ENCODE measurements at regions not wholly inside any gene's neighbourhood (a gene's known extent, or its start where the extent isn't known, plus 50 kb on each side); places are given as distances from the start of the nearest gene placed in this dataset.
"Not testable (repeated sequence)": the region's sequence is repeated elsewhere in the genome, so short reads cannot be mapped to it uniquely, and the experiment has no call there.

GRCh38 chr13:93023929-93024328, 202.7 kb upstream of the GPC6 start:
- no peak for DNase-seq

- DNase-seq = no peak
Observed at GRCh38 chr13:93025984-93026383, 200.6 kb upstream of the GPC6 start.

GRCh38 chr13:93029536-93029935, 197.1 kb upstream of the GPC6 start:
- DNase-seq = no peak

- no peak for DNase-seq
Observed at GRCh38 chr13:93036380-93036779, 190.2 kb upstream of the GPC6 start.

- DNase-seq = no peak
Observed at GRCh38 chr13:93037780-93038179, 188.8 kb upstream of the GPC6 start.

GRCh38 chr13:93038187-93038586, 188.4 kb upstream of the GPC6 start:
- DNase-seq = no peak

GRCh38 chr13:93039131-93039530, 187.5 kb upstream of the GPC6 start:
- DNase-seq = no peak

- not testable (repeated sequence) for DNase-seq
Observed at GRCh38 chr13:93041566-93041965, 185.0 kb upstream of the GPC6 start.

- no peak for DNase-seq
Observed at GRCh38 chr13:93045836-93046235, 180.8 kb upstream of the GPC6 start.

- no peak for DNase-seq
Observed at GRCh38 chr13:93055233-93055632, 171.4 kb upstream of the GPC6 start.

- DNase-seq = no peak
Observed at GRCh38 chr13:93058301-93058700, 168.3 kb upstream of the GPC6 start.

GRCh38 chr13:93060144-93060543, 166.5 kb upstream of the GPC6 start:
- DNase-seq = no peak

- no peak for DNase-seq
Observed at GRCh38 chr13:93066187-93066586, 160.4 kb upstream of the GPC6 start.

GRCh38 chr13:93079294-93079693, 147.3 kb upstream of the GPC6 start:
- peak; percentile 5 for DNase-seq

GRCh38 chr13:93080166-93080565, 146.4 kb upstream of the GPC6 start:
- no peak for DNase-seq

GRCh38 chr13:93080587-93080986, 146.0 kb upstream of the GPC6 start:
- peak; percentile 57 for DNase-seq

- no peak for DNase-seq
Observed at GRCh38 chr13:93086329-93086728, 140.3 kb upstream of the GPC6 start.

- no peak for DNase-seq
Observed at GRCh38 chr13:93098972-93099371, 127.6 kb upstream of the GPC6 start.

- DNase-seq = no peak
Observed at GRCh38 chr13:93101226-93101734, 125.3 kb upstream of the GPC6 start.

GRCh38 chr13:93104270-93104669, 122.3 kb upstream of the GPC6 start:
- no peak for DNase-seq

- DNase-seq = no peak
Observed at GRCh38 chr13:93108111-93108601, 118.5 kb upstream of the GPC6 start.

- DNase-seq = peak; percentile 9
Observed at GRCh38 chr13:93116809-93117208, 109.8 kb upstream of the GPC6 start.

- DNase-seq = no peak
Observed at GRCh38 chr13:93118081-93118615, 108.5 kb upstream of the GPC6 start.

GRCh38 chr13:93140912-93141311, 85.7 kb upstream of the GPC6 start:
- no peak for DNase-seq

GRCh38 chr13:93144031-93144430, 82.6 kb upstream of the GPC6 start:
- no peak for DNase-seq
